HEK293 (cell line): ENCODE measurements at regions not wholly inside any gene's neighbourhood (a gene's known extent, or its start where the extent isn't known, plus 50 kb on each side); places are given as distances from the start of the nearest gene placed in this dataset.

ENCODE experiments used
- CTCF ChIP-seq: fragments of 450-650 bp; formaldehyde crosslinking; IDR thresholded peaks from 2 replicates; pipeline ENCODE4 v1.5.1; 2016; ENCODE audit warnings: missing biosample characterization, missing genetic modification characterization
- REST ChIP-seq: fragments of 450-650 bp; formaldehyde crosslinking; IDR thresholded peaks from 2 replicates; pipeline ENCODE4 v1.5.1; 2016; ENCODE audit warnings: missing biosample characterization, missing genetic modification characterization
- ZBTB26 ChIP-seq: fragments of 450-650 bp; formaldehyde crosslinking; optimal IDR thresholded peaks from 2 replicates; pipeline ENCODE3; 2016; ENCODE audit warnings: missing biosample characterization, mild to moderate bottlenecking, missing genetic modification characterization
- ZBTB49 ChIP-seq: fragments of 450-650 bp; formaldehyde crosslinking; IDR thresholded peaks from 2 replicates; pipeline ENCODE4 v1.5.1; 2016; ENCODE audit warnings: missing biosample characterization, missing genetic modification characterization, low read depth
- ZNF24 ChIP-seq: fragments of 450-650 bp; formaldehyde crosslinking; IDR thresholded peaks from 2 replicates; pipeline ENCODE4 v1.5.1; 2016; ENCODE audit warnings: missing biosample characterization, missing genetic modification characterization
- ZNF248 ChIP-seq: fragments of 450-650 bp; formaldehyde crosslinking; IDR thresholded peaks from 2 replicates; pipeline ENCODE4 v1.5.1; 2017; ENCODE audit warnings: missing biosample characterization, missing genetic modification characterization
- ZNF404 ChIP-seq: fragments of 450-650 bp; formaldehyde crosslinking; IDR thresholded peaks from 2 replicates; pipeline ENCODE4 v1.5.1; 2017; ENCODE audit warnings: missing biosample characterization, missing genetic modification characterization
- ZNF768 ChIP-seq: fragments of 450-650 bp; formaldehyde crosslinking; IDR thresholded peaks from 2 replicates; pipeline ENCODE4 v1.5.1; 2018; ENCODE audit warnings: missing biosample characterization, mild to moderate bottlenecking, missing genetic modification characterization

GRCh38 chr15:72915843-72916242 is 132.3 kb upstream of the ADPGK start:
- TF ChIP-seq ZNF768 (no peak), REST (tag by site-specific recombination) (no peak), ZNF404 (no peak), ZNF24 (tag by site-specific recombination) (no peak), CTCF (tag by site-specific recombination) (no peak), ZNF248 (tag by site-specific recombination) (no peak), ZBTB49 (no peak), ZBTB26 (no peak)
